ENCODE measurements at regions not wholly inside any gene's neighbourhood (a gene's known extent, or its start where the extent isn't known, plus 50 kb on each side); places are given as distances from the start of the nearest gene placed in this dataset.

- POLR2A ChIA-PET = no interaction called here
- DNase-seq (ENCODE audit: extremely low spot score) = no peak
- CTCF ChIA-PET = interaction anchor here (1.4 to 8.0 kb wide), 6 partner anchors 20 to 515 kb away, joined by 3 to 194 read pairs (median 34); partner anchors contain the start of gene BCAS4
- no peak for TF ChIP-seq CTCF (IDR thresholded peaks at IDR 0.05; ENCODE audit: control extremely low read depth, extremely low read depth, low read depth, missing control alignments)
Measured at GRCh38 chr20:51303731-51304670, 238.5 kb downstream of the NFATC2 start.

- TF ChIP-seq CTCF (IDR thresholded peaks at IDR 0.05; ENCODE audit: control extremely low read depth, extremely low read depth, low read depth, missing control alignments) = no peak
- POLR2A ChIA-PET = no interaction called here
- CTCF ChIA-PET = interaction anchor here (1.0 to 1.6 kb wide), 5 partner anchors 8 to 507 kb away, joined by 3 to 14 read pairs (median 7); partner anchors contain the start of gene BCAS4
- DNase-seq (ENCODE audit: extremely low spot score) = no peak
Measured at GRCh38 chr20:51301026-51301425, 241.5 kb downstream of the NFATC2 start.

- TF ChIP-seq CTCF (IDR thresholded peaks at IDR 0.05; ENCODE audit: control extremely low read depth, extremely low read depth, low read depth, missing control alignments) = no peak
- CTCF ChIA-PET = interaction anchor here (1.2 to 1.6 kb wide), 2 partner anchors 26 to 311 kb away, joined by 7 to 14 read pairs; no protein-coding TSS in a partner anchor
- POLR2A ChIA-PET = interaction anchor here (0.6 kb wide), 1 partner anchor 238 kb away, joined by 4 read pairs; no protein-coding TSS in a partner anchor
- no peak for DNase-seq (ENCODE audit: extremely low spot score)
Measured at GRCh38 chr20:51300104-51300503, 242.4 kb downstream of the NFATC2 start.

GRCh38 chr20:51299413-51299812 is 243.1 kb downstream of the NFATC2 start:
- CTCF ChIA-PET = no interaction called here
- no peak for TF ChIP-seq CTCF (IDR thresholded peaks at IDR 0.05; ENCODE audit: control extremely low read depth, extremely low read depth, low read depth, missing control alignments)

GRCh38 chr20:51298141-51298749 is 244.3 kb downstream of the NFATC2 start:
- DNase-seq (ENCODE audit: extremely low spot score) = no peak
- CTCF ChIA-PET = interaction anchor here (1.2 kb wide), 1 partner anchor 9 kb away, joined by 4 read pairs; no protein-coding TSS in a partner anchor
- POLR2A ChIA-PET = no interaction called here

More at GRCh38 chr20:51299413-51299812, 243.1 kb downstream of the NFATC2 start:
- DNase-seq (ENCODE audit: extremely low spot score) = no peak
- POLR2A ChIA-PET = no interaction called here

More at GRCh38 chr20:51298141-51298749, 244.3 kb downstream of the NFATC2 start:
- no peak for TF ChIP-seq CTCF (IDR thresholded peaks at IDR 0.05; ENCODE audit: control extremely low read depth, extremely low read depth, low read depth, missing control alignments)
